ENCODE measurements at regions not wholly inside any gene's neighbourhood (a gene's known extent, or its start where the extent isn't known, plus 50 kb on each side); places are given as distances from the start of the nearest gene placed in this dataset.

- TF ChIP-seq TAF1 (IDR thresholded peaks at IDR 0.05; ENCODE audit: borderline replicate concordance, insufficient read depth, low read length), result no peak
- TF ChIP-seq REST (IDR thresholded peaks at IDR 0.05; ENCODE audit: insufficient read depth in 1 of 2, low read depth in 2 of 2, low read length in 2 of 2), result no peak
- no peak for TF ChIP-seq POLR2AphosphoS5 (IDR thresholded peaks at IDR 0.05; ENCODE audit: low read depth, low read length)
- TF ChIP-seq SIN3A (IDR thresholded peaks at IDR 0.05; ENCODE audit: borderline replicate concordance, insufficient read depth, low read length), result no peak
- TF ChIP-seq FOXP2 (optimal IDR thresholded peaks at IDR 0.05; ENCODE audit: borderline replicate concordance, extremely low read depth, extremely low read length, insufficient read depth), result no peak
These were observed 457.4 kb upstream of the FAT1 start for GRCh38 chr4:187181054-187181453.

- TF ChIP-seq TAF1 (IDR thresholded peaks at IDR 0.05; ENCODE audit: borderline replicate concordance, insufficient read depth, low read length) (no peak), SIN3A (IDR thresholded peaks at IDR 0.05; ENCODE audit: borderline replicate concordance, insufficient read depth, low read length) (no peak), POLR2AphosphoS5 (IDR thresholded peaks at IDR 0.05; ENCODE audit: low read depth, low read length) (no peak), FOXP2 (optimal IDR thresholded peaks at IDR 0.05; ENCODE audit: borderline replicate concordance, extremely low read depth, extremely low read length, insufficient read depth) (no peak), REST (IDR thresholded peaks at IDR 0.05; ENCODE audit: insufficient read depth in 1 of 2, low read depth in 2 of 2, low read length in 2 of 2) (no peak)
These were observed 459.7 kb upstream of the FAT1 start for GRCh38 chr4:187183346-187183745.

DNA sequence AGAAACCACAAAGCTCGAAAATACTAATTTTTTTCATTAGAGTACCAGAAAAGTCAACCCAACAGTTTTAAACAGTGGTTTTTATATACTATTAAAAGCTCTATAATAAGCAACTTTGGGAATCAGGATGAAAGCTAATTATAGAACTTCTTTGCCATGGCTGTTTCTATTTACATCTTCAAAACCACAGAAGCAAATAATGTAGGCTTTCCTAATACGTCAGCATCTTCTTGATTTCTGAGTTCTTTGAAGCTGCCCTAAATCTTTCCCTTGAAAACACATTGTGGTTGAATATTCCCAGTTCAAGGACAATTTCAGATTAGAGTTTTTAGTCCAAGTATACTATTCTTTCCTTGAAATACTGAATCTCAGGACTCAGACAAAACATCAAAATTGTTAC lies 460.2 kb upstream of the FAT1 start:
- no peak for TF ChIP-seq FOXP2 (optimal IDR thresholded peaks at IDR 0.05; ENCODE audit: borderline replicate concordance, extremely low read depth, extremely low read length, insufficient read depth)

- TF ChIP-seq SIN3A (IDR thresholded peaks at IDR 0.05; ENCODE audit: borderline replicate concordance, insufficient read depth, low read length) (no peak), TAF1 (IDR thresholded peaks at IDR 0.05; ENCODE audit: borderline replicate concordance, insufficient read depth, low read length) (no peak), POLR2AphosphoS5 (IDR thresholded peaks at IDR 0.05; ENCODE audit: low read depth, low read length) (no peak), REST (IDR thresholded peaks at IDR 0.05; ENCODE audit: insufficient read depth in 1 of 2, low read depth in 2 of 2, low read length in 2 of 2) (no peak), FOXP2 (optimal IDR thresholded peaks at IDR 0.05; ENCODE audit: borderline replicate concordance, extremely low read depth, extremely low read length, insufficient read depth) (no peak)
These were observed 460.9 kb upstream of the FAT1 start for GRCh38 chr4:187184508-187184907.

DNA sequence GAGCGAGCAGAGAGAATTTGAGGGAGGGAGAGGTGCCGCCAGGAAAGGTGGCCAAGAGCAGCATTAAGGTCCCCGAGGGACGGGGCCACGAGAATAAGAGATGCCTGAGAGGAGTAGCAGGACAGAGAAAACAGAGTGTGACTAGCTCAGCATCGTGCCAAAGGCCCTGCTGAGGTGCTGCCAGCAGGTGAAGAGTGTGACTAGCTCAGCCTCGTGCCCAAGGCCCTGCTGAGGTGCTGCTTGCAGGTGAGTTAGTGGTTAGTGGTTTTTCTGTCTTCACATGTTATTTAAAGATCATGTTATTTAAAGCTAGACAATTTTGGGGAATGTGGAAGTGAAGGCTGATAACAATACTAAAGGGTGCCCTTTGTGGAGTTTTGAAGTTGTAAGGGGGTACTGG lies 464.5 kb upstream of the FAT1 start:
- TF ChIP-seq POLR2AphosphoS5 (IDR thresholded peaks at IDR 0.05; ENCODE audit: low read depth, low read length) (no peak), TAF1 (IDR thresholded peaks at IDR 0.05; ENCODE audit: borderline replicate concordance, insufficient read depth, low read length) (no peak), FOXP2 (optimal IDR thresholded peaks at IDR 0.05; ENCODE audit: borderline replicate concordance, extremely low read depth, extremely low read length, insufficient read depth) (no peak), SIN3A (IDR thresholded peaks at IDR 0.05; ENCODE audit: borderline replicate concordance, insufficient read depth, low read length) (no peak), REST (IDR thresholded peaks at IDR 0.05; ENCODE audit: insufficient read depth in 1 of 2, low read depth in 2 of 2, low read length in 2 of 2) (no peak)
